H1 (cell line): ENCODE measurements at regions not wholly inside any gene's neighbourhood (a gene's known extent, or its start where the extent isn't known, plus 50 kb on each side); places are given as distances from the start of the nearest gene placed in this dataset.

Experiments
- CREB1 ChIP-seq: IDR thresholded peaks from 2 replicates; pipeline ENCODE4 v1.6.1; 2012; ENCODE audit warnings: inconsistent platforms
- EP300 ChIP-seq, 2 experiments: IDR thresholded peaks; 1 replicate in 1 of 2; 2 replicates in 1 of 2; pipeline ENCODE4 v1.6.1; 2011 to 2012; ENCODE audit warnings: low read depth in 2 of 2, low read length in 2 of 2, mild to moderate bottlenecking in 2 of 2, borderline replicate concordance in 1 of 2, inconsistent platforms in 1 of 2, moderate library complexity in 1 of 2
- EZH2 ChIP-seq: fragments of 200-600 bp; sonication (generic); IDR thresholded peaks from 2 replicates; pipeline ENCODE4 v1.7.1; 2012; ENCODE audit warnings: low read depth, mild to moderate bottlenecking, moderate library complexity, low read length, inconsistent platforms; ENCODE audit not compliant: severe bottlenecking
- POLR2A ChIP-seq, 2 experiments: IDR thresholded peaks; 1 replicate in 1 of 2; 2 replicates in 1 of 2; pipeline ENCODE4 v1.6.1; 2011; ENCODE audit warnings: low read depth in 2 of 2, low read length in 2 of 2, mild to moderate bottlenecking in 2 of 2; ENCODE audit errors: control extremely low read depth in 1 of 2
- POLR2AphosphoS5 ChIP-seq: IDR thresholded peaks from 2 replicates; pipeline ENCODE4 v1.6.1; 2011; ENCODE audit warnings: low read depth, low read length
- SP1 ChIP-seq: IDR thresholded peaks from 2 replicates; pipeline ENCODE4 v1.6.1; 2011; ENCODE audit warnings: low read depth, low read length
- TAF1 ChIP-seq: IDR thresholded peaks from 2 replicates; pipeline ENCODE4 v1.6.1; 2011; ENCODE audit warnings: mild to moderate bottlenecking, low read depth, low read length
- TEAD4 ChIP-seq: IDR thresholded peaks from 2 replicates; pipeline ENCODE4 v1.6.1; 2012; ENCODE audit warnings: low read depth, low read length, inconsistent platforms, mixed read lengths
- USF2 ChIP-seq: IDR thresholded peaks from 2 replicates; pipeline ENCODE4 v1.6.1; 2011; ENCODE audit warnings: low read length, improper control_type of control experiment
- TF ChIP-seq, protein P1 (sequence below): IDR thresholded peaks from 2 replicates; pipeline ENCODE4 v1.6.1; 2012; ENCODE audit warnings: low read length, inconsistent platforms
- TF ChIP-seq, protein P2 (sequence below), 3 experiments: IDR thresholded peaks; 1 replicate in 2 of 3; 2 replicates in 1 of 3; pipeline versions ENCODE4 v1.5.1 to v1.6.1; 2011; ENCODE audit warnings: low read length in 3 of 3, mild to moderate bottlenecking in 3 of 3, inconsistent platforms in 2 of 3, low read depth in 1 of 3, moderate library complexity in 1 of 3; ENCODE audit not compliant: insufficient read depth in 1 of 3; ENCODE audit errors: control extremely low read depth in 1 of 3

- no peak for TF ChIP-seq USF2
- TF ChIP-seq EZH2, result no peak
- no peak for TF ChIP-seq EP300 (IDR thresholded peaks at IDR 0.05; ENCODE audit: borderline replicate concordance in 1 of 2, low read depth in 2 of 2, low read length in 2 of 2)
- TF ChIP-seq POLR2AphosphoS5, result no peak
- TF ChIP-seq, protein P1, sequence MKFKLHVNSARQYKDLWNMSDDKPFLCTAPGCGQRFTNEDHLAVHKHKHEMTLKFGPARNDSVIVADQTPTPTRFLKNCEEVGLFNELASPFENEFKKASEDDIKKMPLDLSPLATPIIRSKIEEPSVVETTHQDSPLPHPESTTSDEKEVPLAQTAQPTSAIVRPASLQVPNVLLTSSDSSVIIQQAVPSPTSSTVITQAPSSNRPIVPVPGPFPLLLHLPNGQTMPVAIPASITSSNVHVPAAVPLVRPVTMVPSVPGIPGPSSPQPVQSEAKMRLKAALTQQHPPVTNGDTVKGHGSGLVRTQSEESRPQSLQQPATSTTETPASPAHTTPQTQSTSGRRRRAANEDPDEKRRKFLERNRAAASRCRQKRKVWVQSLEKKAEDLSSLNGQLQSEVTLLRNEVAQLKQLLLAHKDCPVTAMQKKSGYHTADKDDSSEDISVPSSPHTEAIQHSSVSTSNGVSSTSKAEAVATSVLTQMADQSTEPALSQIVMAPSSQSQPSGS, result no peak
- TF ChIP-seq POLR2A (IDR thresholded peaks at IDR 0.05; ENCODE audit: control extremely low read depth in 1 of 2, low read depth in 2 of 2, low read length in 2 of 2), result no peak
- TF ChIP-seq CREB1, result no peak
- TF ChIP-seq, protein P2, sequence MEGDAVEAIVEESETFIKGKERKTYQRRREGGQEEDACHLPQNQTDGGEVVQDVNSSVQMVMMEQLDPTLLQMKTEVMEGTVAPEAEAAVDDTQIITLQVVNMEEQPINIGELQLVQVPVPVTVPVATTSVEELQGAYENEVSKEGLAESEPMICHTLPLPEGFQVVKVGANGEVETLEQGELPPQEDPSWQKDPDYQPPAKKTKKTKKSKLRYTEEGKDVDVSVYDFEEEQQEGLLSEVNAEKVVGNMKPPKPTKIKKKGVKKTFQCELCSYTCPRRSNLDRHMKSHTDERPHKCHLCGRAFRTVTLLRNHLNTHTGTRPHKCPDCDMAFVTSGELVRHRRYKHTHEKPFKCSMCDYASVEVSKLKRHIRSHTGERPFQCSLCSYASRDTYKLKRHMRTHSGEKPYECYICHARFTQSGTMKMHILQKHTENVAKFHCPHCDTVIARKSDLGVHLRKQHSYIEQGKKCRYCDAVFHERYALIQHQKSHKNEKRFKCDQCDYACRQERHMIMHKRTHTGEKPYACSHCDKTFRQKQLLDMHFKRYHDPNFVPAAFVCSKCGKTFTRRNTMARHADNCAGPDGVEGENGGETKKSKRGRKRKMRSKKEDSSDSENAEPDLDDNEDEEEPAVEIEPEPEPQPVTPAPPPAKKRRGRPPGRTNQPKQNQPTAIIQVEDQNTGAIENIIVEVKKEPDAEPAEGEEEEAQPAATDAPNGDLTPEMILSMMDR (IDR thresholded peaks at IDR 0.05; ENCODE audit: control extremely low read depth in 1 of 3, insufficient read depth in 1 of 3, low read depth in 1 of 3, low read length in 3 of 3), result no peak
- no peak for TF ChIP-seq SP1
- no peak for TF ChIP-seq TEAD4
- TF ChIP-seq TAF1, result no peak
These were observed 513.0 kb downstream of the NUF2 start for GRCh38 chr1:163834778-163835177.
